GM12878 (cell line): ENCODE measurements at regions not wholly inside any gene's neighbourhood (a gene's known extent, or its start where the extent isn't known, plus 50 kb on each side); places are given as distances from the start of the nearest gene placed in this dataset.

ENCODE experiments used
- ATAC-seq: fragments of 200-7000 bp; cut with Tn5 transposase; 3 replicates; pipeline ENCODE4 v1.9.1; 2020; ENCODE audit warnings: mild to moderate bottlenecking, moderate library complexity
- BruUV-seq: library from RNA; stranded (reverse); fragments of 400-500 nt; replicated peaks from 2 replicates; lab custom pipeline; 2021; lab: Mats Ljungman, UMichigan
- CTCF ChIA-PET: fragments of 300-600 bp; sonication (Branson Sonifier 250); formaldehyde crosslinking; extraction: SDS; loops from one replicate; lab custom pipeline; 2021; ENCODE audit warnings: inconsistent platforms; lab: Yijun Ruan, JAX
- POLR2A ChIA-PET: fragments of 350-600 bp; formaldehyde crosslinking; extraction: SDS; loops from one replicate; lab custom pipeline; 2021; ENCODE audit warnings: inconsistent platforms; lab: Charles Lee
- RAD21 ChIA-PET: fragments of 300-600 bp; sonication (Branson Sonifier 250); formaldehyde crosslinking; loops from one replicate; lab custom pipeline; 2023; ENCODE audit warnings: antibody characterized with exemption; ENCODE audit not compliant: unreplicated experiment; lab: Charles Lee
- SMC1A ChIA-PET: fragments of 300-600 bp; sonication (Branson Sonifier 250); formaldehyde crosslinking; loops from one replicate; lab custom pipeline; 2023; ENCODE audit not compliant: unreplicated experiment, uncharacterized antibody; lab: Charles Lee
- DNase-seq: peaks from one replicate; pipeline ENCODE4 v3.0.0-alpha.2; 2011; ENCODE audit warnings: low read depth, low spot score
- FAIRE-seq: peaks from 3 replicates; lab custom pipeline; 2011; peaks lifted over from hg19 to GRCh38; lab: Jason Lieb, UNC
- H2AFZ ChIP-seq: 2 replicates; pipeline ENCODE4 v1.6.0; 2011; ENCODE audit warnings: low read depth, low read length, control low read depth; ENCODE audit not compliant: control insufficient read depth
- H3K27ac ChIP-seq: 2 replicates; pipeline ENCODE4 v1.5.1; 2011; ENCODE audit warnings: control low read depth; ENCODE audit not compliant: control insufficient read depth, insufficient read depth
- H3K27me3 ChIP-seq, 2 experiments: replicated peaks in 1 of 2; 2 replicates each; pipeline versions ENCODE4 v1.6.0 to v1.6.1; 2011; ENCODE audit warnings: low read length in 1 of 2; ENCODE audit not compliant: control insufficient read depth in 2 of 2, insufficient read depth in 2 of 2
- H3K36me3 ChIP-seq, 2 experiments: 2 replicates each; pipeline ENCODE4 v1.5.1; 2011; ENCODE audit warnings: low read length in 1 of 2; ENCODE audit not compliant: control insufficient read depth in 2 of 2, insufficient read depth in 2 of 2
- H3K4me1 ChIP-seq: 2 replicates; pipeline ENCODE4 v1.6.1; 2011; ENCODE audit warnings: mild to moderate bottlenecking, low read length, moderate library complexity, mixed read lengths; ENCODE audit not compliant: control insufficient read depth, insufficient read depth
- H3K4me2 ChIP-seq: 2 replicates; pipeline ENCODE4 v1.6.0; 2011; ENCODE audit warnings: control low read depth; ENCODE audit not compliant: control insufficient read depth, insufficient read depth
- H3K4me3 ChIP-seq: fragments of 200-600 bp; sonication (generic); 2 replicates; pipeline ENCODE4 v1.5.1; 2016
- H3K79me2 ChIP-seq: 2 replicates; pipeline ENCODE4 v1.6.0; 2011; ENCODE audit warnings: low read length; ENCODE audit not compliant: control insufficient read depth, insufficient read depth
- H3K9ac ChIP-seq: 2 replicates; pipeline ENCODE4 v1.8.0; 2011; ENCODE audit warnings: low read length, control low read depth, mixed read lengths; ENCODE audit not compliant: control insufficient read depth, insufficient read depth
- H3K9me3 ChIP-seq: replicated peaks from 3 replicates; pipeline ENCODE4 v1.5.1; 2011; ENCODE audit warnings: mild to moderate bottlenecking, low read length; ENCODE audit not compliant: control insufficient read depth, insufficient read depth
- H4K20me1 ChIP-seq: 2 replicates; pipeline ENCODE4 v1.6.0; 2011; ENCODE audit not compliant: control insufficient read depth, insufficient read depth
- BHLHE40 ChIP-seq, 2 experiments: fragments of 450-650 bp in 1 of 2; IDR thresholded peaks; 2 replicates each; pipeline ENCODE4 v1.6.1; 2011 to 2017; ENCODE audit warnings: low read depth in 2 of 2, borderline replicate concordance in 1 of 2, improper control_type of control experiment in 1 of 2, low read length in 1 of 2, mild to moderate bottlenecking in 1 of 2
- HDAC6 ChIP-seq: fragments of 200-600 bp; sonication (generic); IDR thresholded peaks from one replicate; pipeline ENCODE4 v1.8.0; 2017; ENCODE audit warnings: antibody characterized with exemption; ENCODE audit not compliant: unreplicated experiment
- IKZF1 ChIP-seq: fragments of 450-650 bp; conservative IDR thresholded peaks from 2 replicates; pipeline ENCODE4 v1.6.1; 2017; ENCODE audit warnings: antibody characterized with exemption, mild to moderate bottlenecking
- IKZF2 ChIP-seq, 2 experiments: fragments of 450-650 bp; IDR thresholded peaks; 2 replicates each; pipeline ENCODE4 v1.6.1; 2017; ENCODE audit warnings: mild to moderate bottlenecking in 2 of 2, moderate library complexity in 2 of 2
- KDM1A ChIP-seq: fragments of 200-600 bp; sonication (generic); IDR thresholded peaks from 2 replicates; pipeline ENCODE4 v1.6.1; 2016; ENCODE audit warnings: borderline replicate concordance
- NR2C1 ChIP-seq: fragments of 450-650 bp; IDR thresholded peaks from 2 replicates; pipeline ENCODE4 v1.6.1; 2017; ENCODE audit warnings: antibody characterized with exemption, mild to moderate bottlenecking, moderate library complexity
- RELA ChIP-seq: fragments of 450-650 bp; IDR thresholded peaks from 2 replicates; pipeline ENCODE4 v1.8.0; 2014; ENCODE audit warnings: borderline replicate concordance; ENCODE audit not compliant: partially characterized antibody
- SMC3 ChIP-seq: IDR thresholded peaks from 2 replicates; pipeline ENCODE4 v1.6.1; 2011; ENCODE audit warnings: low read length, improper control_type of control experiment, borderline replicate concordance
- SP1 ChIP-seq: IDR thresholded peaks from one replicate; pipeline ENCODE4 v1.6.1; 2011; ENCODE audit warnings: low read depth, low read length
- STAT1 ChIP-seq: fragments of 450-650 bp; conservative IDR thresholded peaks from 2 replicates; pipeline ENCODE4 v1.6.1; 2014; ENCODE audit warnings: antibody characterized with exemption, mild to moderate bottlenecking
- TCF12 ChIP-seq: IDR thresholded peaks from 2 replicates; pipeline ENCODE4 v1.6.1; 2011; ENCODE audit warnings: low read depth, mild to moderate bottlenecking, low read length
- YY1 ChIP-seq: IDR thresholded peaks from 2 replicates; pipeline ENCODE4 v1.6.1; 2011; ENCODE audit warnings: low read depth, mild to moderate bottlenecking, low read length
- WGBS: methylation state at CpG from one replicate; pipeline ENCODE4 v1.1.6; 2016; ENCODE audit warnings: low lambda C conversion rate; ENCODE audit not compliant: insufficient replicate concordance, insufficient coverage; ENCODE audit errors: missing lambda C conversion rate; 5-methylcytosine and 5-hydroxymethylcytosine counted together
- in situ Hi-C: fragments of 300-500 bp; cut with MboI; formaldehyde crosslinking; loops from 9 replicates; pipeline ENCODE4 v1.14.3; 2018; ENCODE audit warnings: mixed read lengths
- intact Hi-C: fragments of 100-400 bp; cut with micrococcal nuclease; formaldehyde crosslinking; loops from one replicate; pipeline ENCODE4 v1.14.2; 2022; ENCODE audit not compliant: unreplicated experiment
- TF ChIP-seq, protein P1 (sequence below): fragments of 450-650 bp; formaldehyde crosslinking; IDR thresholded peaks from 2 replicates; pipeline ENCODE4 v1.4.0; 2022; ENCODE audit warnings: mild to moderate bottlenecking, moderate library complexity
- TF ChIP-seq, protein P2 (sequence below): IDR thresholded peaks from 2 replicates; pipeline ENCODE4 v1.6.1; 2011; ENCODE audit warnings: borderline replicate concordance, low read depth, mild to moderate bottlenecking, moderate library complexity, mixed read lengths, low read length; ENCODE audit not compliant: insufficient read depth; ENCODE audit errors: extremely low read length
- TF ChIP-seq, protein P3 (sequence below): fragments of 450-650 bp; IDR thresholded peaks from 2 replicates; pipeline ENCODE4 v1.6.1; 2017; ENCODE audit warnings: mild to moderate bottlenecking

DNA sequence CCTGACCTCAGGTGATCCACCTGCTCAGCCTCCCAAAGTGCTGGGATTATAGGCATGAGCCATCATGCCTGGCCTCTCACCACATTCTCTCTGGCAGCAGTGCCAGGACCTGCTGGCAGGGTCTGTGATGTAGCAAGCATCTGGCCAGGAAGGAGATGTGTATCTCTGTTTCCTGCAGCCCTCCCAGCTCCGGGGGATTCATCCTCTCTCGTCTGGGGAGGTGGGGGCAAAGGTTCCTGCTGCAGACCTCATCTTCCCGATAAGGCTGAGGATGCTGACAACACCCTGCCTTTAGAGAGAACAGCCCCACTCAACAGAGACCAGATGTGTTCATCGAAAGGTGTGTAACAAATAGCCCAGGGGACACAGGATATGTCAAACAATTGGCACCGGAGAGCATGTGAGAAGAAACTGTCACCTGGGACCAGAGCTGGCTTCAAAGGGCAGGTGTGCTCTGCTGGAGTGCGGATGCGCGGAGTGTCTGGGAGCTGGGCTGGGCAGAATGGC lies 54.8 kb upstream of the SEC14L1 start (continued):
- TF ChIP-seq, protein P1, sequence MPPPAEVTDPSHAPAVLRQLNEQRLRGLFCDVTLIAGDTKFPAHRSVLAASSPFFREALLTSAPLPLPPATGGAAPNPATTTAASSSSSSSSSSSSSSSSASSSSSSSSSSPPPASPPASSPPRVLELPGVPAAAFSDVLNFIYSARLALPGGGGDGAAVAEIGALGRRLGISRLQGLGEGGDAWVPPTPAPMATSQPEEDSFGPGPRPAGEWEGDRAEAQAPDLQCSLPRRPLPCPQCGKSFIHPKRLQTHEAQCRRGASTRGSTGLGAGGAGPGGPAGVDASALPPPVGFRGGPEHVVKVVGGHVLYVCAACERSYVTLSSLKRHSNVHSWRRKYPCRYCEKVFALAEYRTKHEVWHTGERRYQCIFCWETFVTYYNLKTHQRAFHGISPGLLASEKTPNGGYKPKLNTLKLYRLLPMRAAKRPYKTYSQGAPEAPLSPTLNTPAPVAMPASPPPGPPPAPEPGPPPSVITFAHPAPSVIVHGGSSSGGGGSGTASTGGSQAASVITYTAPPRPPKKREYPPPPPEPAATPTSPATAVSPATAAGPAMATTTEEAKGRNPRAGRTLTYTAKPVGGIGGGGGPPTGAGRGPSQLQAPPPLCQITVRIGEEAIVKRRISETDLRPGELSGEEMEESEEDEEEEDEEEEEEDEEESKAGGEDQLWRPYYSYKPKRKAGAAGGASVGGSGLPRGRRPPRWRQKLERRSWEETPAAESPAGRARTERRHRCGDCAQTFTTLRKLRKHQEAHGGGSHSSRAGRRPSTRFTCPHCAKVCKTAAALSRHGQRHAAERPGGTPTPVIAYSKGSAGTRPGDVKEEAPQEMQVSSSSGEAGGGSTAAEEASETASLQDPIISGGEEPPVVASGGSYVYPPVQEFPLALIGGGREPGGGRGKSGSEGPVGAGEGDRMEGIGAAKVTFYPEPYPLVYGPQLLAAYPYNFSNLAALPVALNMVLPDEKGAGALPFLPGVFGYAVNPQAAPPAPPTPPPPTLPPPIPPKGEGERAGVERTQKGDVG (CRISPR knock-in tag) = no peak

DNA sequence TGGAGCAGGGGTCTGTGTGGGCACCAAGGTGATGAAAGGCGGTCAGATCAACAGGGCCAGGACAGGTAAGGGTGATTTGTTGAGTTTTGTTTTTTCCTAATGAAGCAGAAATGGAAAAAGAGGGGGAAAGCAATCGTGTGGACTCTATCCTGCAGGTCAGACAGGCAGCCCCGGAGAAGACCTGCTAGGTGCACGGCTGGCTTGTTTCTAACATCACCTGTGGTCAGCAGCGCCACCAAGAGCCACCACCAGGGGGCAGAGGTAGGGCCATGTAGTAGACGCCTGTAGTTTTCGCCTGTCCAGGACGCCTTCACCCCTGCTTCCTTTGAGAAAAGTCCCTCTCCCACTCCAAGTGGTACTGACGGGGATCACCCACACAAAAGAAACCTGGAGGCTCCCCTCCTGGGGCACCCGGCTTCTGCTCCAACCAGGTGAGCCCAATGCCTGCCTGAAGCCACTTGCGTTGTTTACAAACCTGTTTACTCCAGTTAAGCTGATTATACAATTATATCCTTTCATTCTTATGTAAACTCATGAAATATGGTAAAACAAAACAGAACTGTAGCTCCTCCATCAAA lies 54.2 kb upstream of the SEC14L1 start:
- Histone ChIP-seq H3K27ac (no peak overlapping the region), H3K4me3 (no peak overlapping the region), H2AFZ (peak overlapping the region; percentile 80), H3K27me3 (no peaks in the 10 kb centered on the region), H4K20me1 (no peaks in the 10 kb centered on the region), H3K79me2 (peaks cover 29% of the 10 kb centered on the region), H3K4me2 (peak overlapping the region; percentile 68; the same call in 1 of the 2 replicates), H3K4me1 (peaks cover 23% of the 10 kb centered on the region), H3K36me3 (peaks cover 3 to 8% of the 10 kb centered on the region in 2 experiments; a peak in 2 of 4 replicates), H3K9me3 (no peaks in the 10 kb centered on the region), H3K9ac (no peak overlapping the region)
- intact Hi-C loops = loop anchor here (1.0 to 10.0 kb wide), 3 partner anchors 161 to 352 kb away; partner anchors contain the start of genes MFSD11 and SRSF2
- DNase-seq (no peak), ATAC-seq (peak; percentile 69), FAIRE-seq (peak; percentile 90)
- SMC1A ChIA-PET = interaction anchor here (0.6 to 3.0 kb wide), 18 partner anchors 11 to 378 kb away, joined by 3 to 20 read pairs (median 4); partner anchors contain the start of gene SEC14L1
- BruUV-seq = no TSS peak
- in situ Hi-C loops = loop anchor here (5.0 kb wide), 1 partner anchor 161 kb away; no protein-coding TSS in a partner anchor
- 18% methylated on average over 11 of the region's 11 CpGs for WGBS
- POLR2A ChIA-PET = interaction anchor here (0.6 kb wide), 1 partner anchor 73 kb away, joined by 3 read pairs; no protein-coding TSS in a partner anchor
- RAD21 ChIA-PET = interaction anchor here (0.9 to 3.0 kb wide), 7 partner anchors 9 to 161 kb away, joined by 3 to 19 read pairs (median 6); partner anchors contain the start of gene SEC14L1
- CTCF ChIA-PET = interaction anchor here (0.5 to 5.3 kb wide), 30 partner anchors 9 to 1974 kb away, joined by 3 to 33 read pairs (median 4); partner anchors contain the start of genes MGAT5B and SEC14L1
- TF ChIP-seq BHLHE40 (IDR thresholded peaks at IDR 0.05; ENCODE audit: borderline replicate concordance in 1 of 2, low read depth in 2 of 2, low read length in 1 of 2) (0 out of 4 replicates have a peak, but pooled peaks of 1 of the 2 experiments have one; percentile 15), TCF12 (peak; percentile 66; the same call in 1 of the 2 replicates), IKZF2 (IDR thresholded peaks at IDR 0.05) (0 out of 4 replicates have a peak, but pooled peaks of 1 of the 2 experiments have one; percentile 10), KDM1A (no peak), SMC3 (peak; percentile 96), SP1 (peak; percentile 24), RELA (peak; percentile 29), STAT1 (0 out of 2 replicates have a peak, but pooled peaks have one; percentile 22), NR2C1 (no peak), YY1 (peak; percentile 77), IKZF1 (peak; percentile 51; the same call in 1 of the 2 replicates), HDAC6 (no peak)
- TF ChIP-seq, protein P2, sequence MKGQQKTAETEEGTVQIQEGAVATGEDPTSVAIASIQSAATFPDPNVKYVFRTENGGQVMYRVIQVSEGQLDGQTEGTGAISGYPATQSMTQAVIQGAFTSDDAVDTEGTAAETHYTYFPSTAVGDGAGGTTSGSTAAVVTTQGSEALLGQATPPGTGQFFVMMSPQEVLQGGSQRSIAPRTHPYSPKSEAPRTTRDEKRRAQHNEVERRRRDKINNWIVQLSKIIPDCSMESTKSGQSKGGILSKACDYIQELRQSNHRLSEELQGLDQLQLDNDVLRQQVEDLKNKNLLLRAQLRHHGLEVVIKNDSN = peak; percentile 3
- TF ChIP-seq, protein P3, sequence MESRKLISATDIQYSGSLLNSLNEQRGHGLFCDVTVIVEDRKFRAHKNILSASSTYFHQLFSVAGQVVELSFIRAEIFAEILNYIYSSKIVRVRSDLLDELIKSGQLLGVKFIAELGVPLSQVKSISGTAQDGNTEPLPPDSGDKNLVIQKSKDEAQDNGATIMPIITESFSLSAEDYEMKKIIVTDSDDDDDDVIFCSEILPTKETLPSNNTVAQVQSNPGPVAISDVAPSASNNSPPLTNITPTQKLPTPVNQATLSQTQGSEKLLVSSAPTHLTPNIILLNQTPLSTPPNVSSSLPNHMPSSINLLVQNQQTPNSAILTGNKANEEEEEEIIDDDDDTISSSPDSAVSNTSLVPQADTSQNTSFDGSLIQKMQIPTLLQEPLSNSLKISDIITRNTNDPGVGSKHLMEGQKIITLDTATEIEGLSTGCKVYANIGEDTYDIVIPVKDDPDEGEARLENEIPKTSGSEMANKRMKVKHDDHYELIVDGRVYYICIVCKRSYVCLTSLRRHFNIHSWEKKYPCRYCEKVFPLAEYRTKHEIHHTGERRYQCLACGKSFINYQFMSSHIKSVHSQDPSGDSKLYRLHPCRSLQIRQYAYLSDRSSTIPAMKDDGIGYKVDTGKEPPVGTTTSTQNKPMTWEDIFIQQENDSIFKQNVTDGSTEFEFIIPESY = no peak
